ENCODE measurements at regions not wholly inside any gene's neighbourhood (a gene's known extent, or its start where the extent isn't known, plus 50 kb on each side); places are given as distances from the start of the nearest gene placed in this dataset.

DNA sequence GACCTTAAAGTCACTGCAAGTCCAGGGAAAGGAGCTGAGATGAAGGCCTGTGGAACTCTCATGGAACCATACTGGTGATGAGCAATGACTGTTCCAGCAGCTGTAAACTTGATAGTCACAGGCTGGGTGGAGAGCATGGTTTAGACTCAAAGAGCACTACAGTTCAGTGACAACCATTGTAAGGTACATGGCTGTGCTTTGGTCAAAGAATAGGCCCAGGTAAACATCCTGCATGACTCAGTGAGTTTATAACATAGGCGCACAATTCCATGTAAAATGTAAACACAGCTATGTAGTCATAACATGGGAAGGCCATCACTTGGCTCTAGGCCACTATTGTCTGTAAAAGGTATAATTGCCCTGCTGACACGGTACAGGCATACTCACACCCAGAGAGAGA, 119.3 kb upstream of the FSCB start:
- TF ChIP-seq CTCF (IDR thresholded peaks at IDR 0.05; ENCODE audit: low read depth, low read length, poor library complexity, severe bottlenecking): no peak
- no peak for TF ChIP-seq EZH2phosphoT487 (IDR thresholded peaks at IDR 0.05; ENCODE audit: borderline replicate concordance, low read length)

Data from DOHH2 (cell line).